T-cell (primary cell): ENCODE measurements at regions not wholly inside any gene's neighbourhood (a gene's known extent, or its start where the extent isn't known, plus 50 kb on each side); places are given as distances from the start of the nearest gene placed in this dataset.

Experiments
- ATAC-seq, 4 experiments: fragments of 200-7000 bp in 3 of 4; fragments of 150-1000 bp in 1 of 4; cut with Tn5 transposase; replicated peaks in 1 of 4; 1 replicate in 3 of 4; 2 replicates in 1 of 4; pipeline ENCODE4 v1.10.0; 2021; ENCODE audit warnings: moderate library complexity in 3 of 4, mild to moderate bottlenecking in 2 of 4, moderate number of reproducible peaks in 1 of 4
- CTCF ChIA-PET, 2 donors: fragments of 300-600 bp; sonication (Branson Sonifier 250); formaldehyde crosslinking; loops; one replicate each; lab custom pipeline; 2022; ENCODE audit warnings: antibody characterized with exemption in 2 of 2; lab: Charles Lee
- POLR2A ChIA-PET, 2 donors: fragments of 300-600 bp; sonication (Branson Sonifier 250); formaldehyde crosslinking; loops; one replicate each; lab custom pipeline; 2022; ENCODE audit warnings: antibody characterized with exemption in 2 of 2; lab: Charles Lee
- DNase-seq, 35 experiments: peaks; one replicate each; pipeline versions ENCODE4 v3.0.0 to v3.0.0-alpha.2; 2013 to 2023
- H3K27ac ChIP-seq: one replicate; pipeline ENCODE4 v1.5.1; 2013; ENCODE audit warnings: low read length
- H3K27me3 ChIP-seq, 2 experiments: replicated peaks in 1 of 2; 1 replicate in 1 of 2; 2 replicates in 1 of 2; pipeline versions ENCODE4 v1.6.1 to v1.7.0; 2013; ENCODE audit warnings: low read length in 1 of 2, mixed read lengths in 1 of 2; ENCODE audit not compliant: control insufficient read depth in 2 of 2, insufficient read depth in 2 of 2; ENCODE audit errors: extremely low read depth in 1 of 2
- H3K36me3 ChIP-seq, 2 donors: 1 replicate in 1 of 2; 2 replicates in 1 of 2; pipeline versions ENCODE4 v1.6.1 to v1.7.0; 2013; ENCODE audit warnings: low read length in 1 of 2; ENCODE audit not compliant: control insufficient read depth in 2 of 2, insufficient read depth in 1 of 2; ENCODE audit errors: extremely low read depth in 1 of 2
- H3K4me1 ChIP-seq, 2 experiments: 1 replicate in 1 of 2; 2 replicates in 1 of 2; pipeline versions ENCODE4 v1.6.1 to v1.7.0; 2013; ENCODE audit warnings: low read length in 2 of 2, mixed read lengths in 1 of 2; ENCODE audit not compliant: insufficient read depth in 2 of 2, control insufficient read depth in 1 of 2; ENCODE audit errors: extremely low read depth in 1 of 2
- H3K4me3 ChIP-seq, 2 donors: 1 replicate in 1 of 2; 2 replicates in 1 of 2; pipeline versions ENCODE4 v1.5.1 to v1.7.0; 2013; ENCODE audit warnings: mild to moderate bottlenecking in 2 of 2, low read length in 1 of 2, moderate library complexity in 1 of 2; ENCODE audit not compliant: control insufficient read depth in 1 of 2; ENCODE audit errors: extremely low read depth in 1 of 2
- H3K9me3 ChIP-seq: 2 replicates; pipeline ENCODE4 v1.7.0; 2013
- H3K27ac Mint-ChIP-seq, 2 donors: one replicate each; pipeline ENCODE4 v1.8.0; 2020 to 2021; ENCODE audit warnings: mild to moderate bottlenecking in 2 of 2, mixed read lengths in 2 of 2
- H3K27me3 Mint-ChIP-seq, 2 donors: one replicate each; pipeline ENCODE4 v1.8.0; 2021 to 2022; ENCODE audit warnings: mixed read lengths in 2 of 2
- H3K36me3 Mint-ChIP-seq: one replicate; pipeline ENCODE4 v1.8.0; 2021; ENCODE audit warnings: mixed read lengths
- H3K4me1 Mint-ChIP-seq, 3 donors: one replicate each; pipeline ENCODE4 v1.8.0; 2020 to 2022; ENCODE audit warnings: mixed read lengths in 3 of 3, mild to moderate bottlenecking in 1 of 3
- H3K4me3 Mint-ChIP-seq, 3 donors: one replicate each; pipeline ENCODE4 v1.8.0; 2020 to 2022; ENCODE audit warnings: mild to moderate bottlenecking in 3 of 3, mixed read lengths in 3 of 3, moderate library complexity in 3 of 3
- H3K9me3 Mint-ChIP-seq, 3 donors: one replicate each; pipeline ENCODE4 v1.8.0; 2020 to 2022; ENCODE audit warnings: mixed read lengths in 3 of 3
- WGBS: methylation state at CpG from one replicate; pipeline ENCODE4 v1.1.5; 2013; ENCODE audit warnings: missing lambda C conversion rate; ENCODE audit not compliant: insufficient coverage; 5-methylcytosine and 5-hydroxymethylcytosine counted together

GRCh38 chr20:52755744-52756143 lies 216.4 kb upstream of the TSHZ2 start:
- H3K9me3 ChIP-seq, result no peaks in the 10 kb centered on the region
- POLR2A ChIA-PET, result no interaction called here
- Mint-ChIP-seq H3K36me3 (no peaks in the 10 kb centered on the region), H3K27me3 (peaks cover 0 to 6% of the 10 kb centered on the region in 2 donors), H3K4me1 (no peaks in the 10 kb centered on the region), H3K27ac (no peak overlapping the region), H3K4me3 (no peak overlapping the region), H3K9me3 (peaks cover 0 to 4% (median 3%) of the 10 kb centered on the region in 3 donors)
- WGBS, result no CpG with 5 or more reads among the region's 1 CpG
- no peak overlapping the region for H3K4me3 ChIP-seq
- CTCF ChIA-PET, result no interaction called here
- H3K27me3 ChIP-seq, result no peaks in the 10 kb centered on the region
- ATAC-seq, result no peak
- no peaks in the 10 kb centered on the region for H3K36me3 ChIP-seq
- H3K4me1 ChIP-seq, result no peaks in the 10 kb centered on the region
- no peak for DNase-seq
- H3K27ac ChIP-seq, result no peak overlapping the region

- Mint-ChIP-seq H3K27me3 (peaks cover 0 to 6% of the 10 kb centered on the region in 2 donors), H3K36me3 (no peaks in the 10 kb centered on the region), H3K9me3 (peaks cover 0 to 4% (median 3%) of the 10 kb centered on the region in 3 donors), H3K4me3 (no peak overlapping the region), H3K27ac (no peak overlapping the region), H3K4me1 (no peaks in the 10 kb centered on the region)
- no peak overlapping the region for H3K4me3 ChIP-seq
- ATAC-seq, result no peak
- CTCF ChIA-PET, result interaction anchor here in 1 of 2 donors (0.5 kb wide), 1 partner anchor 63 kb away, joined by 3 read pairs; no protein-coding TSS in a partner anchor
- H3K27me3 ChIP-seq, result no peaks in the 10 kb centered on the region
- H3K4me1 ChIP-seq, result no peaks in the 10 kb centered on the region
- POLR2A ChIA-PET, result no interaction called here
- no peak for DNase-seq
- no peak overlapping the region for H3K27ac ChIP-seq
- H3K9me3 ChIP-seq, result no peaks in the 10 kb centered on the region
- no peaks in the 10 kb centered on the region for H3K36me3 ChIP-seq
Measured at GRCh38 chr20:52754366-52754765, 217.8 kb upstream of the TSHZ2 start.

GRCh38 chr20:52752023-52752422 lies 220.1 kb upstream of the TSHZ2 start:
- H3K27me3 Mint-ChIP-seq, result peaks cover 0 to 5% of the 10 kb centered on the region in 2 donors
- Histone ChIP-seq H3K9me3 (no peaks in the 10 kb centered on the region), H3K36me3 (no peaks in the 10 kb centered on the region), H3K4me3 (no peak overlapping the region), H3K27me3 (no peaks in the 10 kb centered on the region), H3K27ac (no peak overlapping the region), H3K4me1 (no peaks in the 10 kb centered on the region)
- no peak overlapping the region for H3K4me3 Mint-ChIP-seq
- no peak overlapping the region for H3K27ac Mint-ChIP-seq
- 93% methylated on average over 5 of the region's 5 CpGs for WGBS
- H3K4me1 Mint-ChIP-seq, result no peaks in the 10 kb centered on the region
- H3K9me3 Mint-ChIP-seq, result peaks cover 0 to 4% (median 3%) of the 10 kb centered on the region in 3 donors
- ATAC-seq (no peak), DNase-seq (no peak)
- ChIA-PET POLR2A (no interaction called here), CTCF (interaction anchor here in 1 of 2 donors (1.0 kb wide), 1 partner anchor 9 kb away, joined by 3 read pairs; no protein-coding TSS in a partner anchor)
- no peaks in the 10 kb centered on the region for H3K36me3 Mint-ChIP-seq

GRCh38 chr20:52751571-52751970 lies 220.6 kb upstream of the TSHZ2 start:
- H3K27me3 Mint-ChIP-seq, result peaks cover 0 to 3% of the 10 kb centered on the region in 2 donors
- no peak overlapping the region for H3K27ac Mint-ChIP-seq
- no CpG with 5 or more reads among the region's 3 CpGs for WGBS
- Histone ChIP-seq H3K4me1 (no peaks in the 10 kb centered on the region), H3K9me3 (no peaks in the 10 kb centered on the region), H3K27me3 (no peaks in the 10 kb centered on the region), H3K27ac (no peak overlapping the region), H3K4me3 (no peak overlapping the region), H3K36me3 (no peaks in the 10 kb centered on the region)
- H3K4me1 Mint-ChIP-seq, result no peaks in the 10 kb centered on the region
- no peak overlapping the region for H3K4me3 Mint-ChIP-seq
- no peaks in the 10 kb centered on the region for H3K36me3 Mint-ChIP-seq
- ChIA-PET POLR2A (no interaction called here), CTCF (interaction anchor here in 1 of 2 donors (1.0 kb wide), 1 partner anchor 10 kb away, joined by 3 read pairs; no protein-coding TSS in a partner anchor)
- DNase-seq (no peak), ATAC-seq (no peak)
- H3K9me3 Mint-ChIP-seq, result peaks cover 0 to 4% (median 3%) of the 10 kb centered on the region in 3 donors

GRCh38 chr20:52749938-52750337 lies 222.2 kb upstream of the TSHZ2 start:
- no peaks in the 10 kb centered on the region for H3K4me1 ChIP-seq
- no peaks in the 10 kb centered on the region for H3K36me3 ChIP-seq
- no peaks in the 10 kb centered on the region for H3K27me3 ChIP-seq
- H3K27me3 Mint-ChIP-seq, result peaks cover 0 to 3% of the 10 kb centered on the region in 2 donors
- no peaks in the 10 kb centered on the region for H3K4me1 Mint-ChIP-seq
- DNase-seq, result no peak
- no peak overlapping the region for H3K27ac Mint-ChIP-seq
- ATAC-seq, result no peak
- H3K9me3 Mint-ChIP-seq, result peaks cover 0 to 4% (median 3%) of the 10 kb centered on the region in 3 donors
- H3K4me3 Mint-ChIP-seq, result no peak overlapping the region
- WGBS, result 60% methylated on average over 1 of the region's 5 CpGs
- no peak overlapping the region for H3K4me3 ChIP-seq
- H3K36me3 Mint-ChIP-seq, result no peaks in the 10 kb centered on the region
- POLR2A ChIA-PET, result interaction anchor here in 1 of 2 donors (0.7 kb wide), 1 partner anchor 228 kb away, joined by 3 read pairs; no protein-coding TSS in a partner anchor
- CTCF ChIA-PET, result no interaction called here
- H3K27ac ChIP-seq, result no peak overlapping the region
- H3K9me3 ChIP-seq, result no peaks in the 10 kb centered on the region

GRCh38 chr20:52748990-52749389 lies 223.2 kb upstream of the TSHZ2 start:
- no CpG with 5 or more reads among the region's 1 CpG for WGBS
- CTCF ChIA-PET, result interaction anchor here in 1 of 2 donors (0.7 kb wide), 1 partner anchor 57 kb away, joined by 5 read pairs; no protein-coding TSS in a partner anchor
- H3K4me1 Mint-ChIP-seq, result no peaks in the 10 kb centered on the region

More at GRCh38 chr20:52748990-52749389, 223.2 kb upstream of the TSHZ2 start:
- no peaks in the 10 kb centered on the region for H3K27me3 ChIP-seq
- no peaks in the 10 kb centered on the region for H3K4me1 ChIP-seq
- POLR2A ChIA-PET, result interaction anchor here in 1 of 2 donors (0.7 kb wide), 1 partner anchor 227 kb away, joined by 3 read pairs; no protein-coding TSS in a partner anchor
- ATAC-seq, result no peak
- no peaks in the 10 kb centered on the region for H3K9me3 ChIP-seq
- no peaks in the 10 kb centered on the region for H3K36me3 ChIP-seq
- Mint-ChIP-seq H3K27me3 (peaks cover under 1 to 7% of the 10 kb centered on the region in 2 donors), H3K27ac (no peak overlapping the region), H3K4me3 (no peak overlapping the region), H3K9me3 (peaks cover 0 to 4% (median 3%) of the 10 kb centered on the region in 3 donors), H3K36me3 (no peaks in the 10 kb centered on the region)
- DNase-seq, result no peak
- no peak overlapping the region for H3K4me3 ChIP-seq
- H3K27ac ChIP-seq, result no peak overlapping the region
